Common myeloid progenitor, CD34-positive (primary cell): ENCODE measurements at regions not wholly inside any gene's neighbourhood (a gene's known extent, or its start where the extent isn't known, plus 50 kb on each side); places are given as distances from the start of the nearest gene placed in this dataset.

Experiments
- CTCF ChIA-PET: fragments of 350-600 bp; sonication (Branson Sonifier 250); formaldehyde crosslinking; loops from one replicate; lab custom pipeline; 2021; ENCODE audit warnings: antibody characterized with exemption; lab: Charles Lee
- POLR2A ChIA-PET: fragments of 350-600 bp; sonication (Branson Sonifier 250); formaldehyde crosslinking; loops from one replicate; lab custom pipeline; 2021; ENCODE audit warnings: antibody characterized with exemption; lab: Charles Lee
- DNase-seq, 3 donors: peaks; one replicate each; pipeline versions ENCODE4 v3.0.0 to v3.0.0-alpha.2; 2013
- H3K27ac ChIP-seq, 2 experiments: 1 replicate in 1 of 2; 2 replicates in 1 of 2; pipeline ENCODE4 v1.7.0; 2013; ENCODE audit warnings: inconsistent platforms in 2 of 2, low read length in 2 of 2, mild to moderate bottlenecking in 2 of 2, low read depth in 1 of 2, moderate library complexity in 1 of 2; ENCODE audit not compliant: severe bottlenecking in 2 of 2, insufficient read depth in 1 of 2, poor library complexity in 1 of 2
- H3K27me3 ChIP-seq, 5 experiments: replicated peaks in 2 of 5; 1 replicate in 3 of 5; 2 replicates in 2 of 5; pipeline versions ENCODE4 v1.6.1 to v1.7.0; 2013; ENCODE audit warnings: low read length in 4 of 5, mild to moderate bottlenecking in 2 of 5, moderate library complexity in 2 of 5, inconsistent platforms in 1 of 5; ENCODE audit not compliant: insufficient read depth in 5 of 5, control insufficient read depth in 4 of 5
- H3K36me3 ChIP-seq, 4 experiments: 1 replicate in 2 of 4; 2 replicates in 2 of 4; pipeline versions ENCODE4 v1.6.1 to v1.7.0; 2013; ENCODE audit warnings: low read length in 3 of 4, control low read depth in 1 of 4, mild to moderate bottlenecking in 1 of 4; ENCODE audit not compliant: control insufficient read depth in 4 of 4, insufficient read depth in 4 of 4
- H3K4me1 ChIP-seq, 4 experiments: 1 replicate in 3 of 4; 2 replicates in 1 of 4; pipeline versions ENCODE4 v1.6.1 to v1.7.1; 2013; ENCODE audit warnings: low read length in 3 of 4, mild to moderate bottlenecking in 3 of 4, control low read depth in 1 of 4, inconsistent platforms in 1 of 4, moderate library complexity in 1 of 4; ENCODE audit not compliant: control insufficient read depth in 4 of 4, insufficient read depth in 4 of 4; ENCODE audit errors: control extremely low read depth in 1 of 4
- H3K4me3 ChIP-seq, 7 experiments: 1 replicate in 4 of 7; 2 replicates in 3 of 7; pipeline versions ENCODE4 v1.5.1 to v1.7.0; 2013; ENCODE audit warnings: mild to moderate bottlenecking in 7 of 7, low read length in 6 of 7, moderate library complexity in 6 of 7, inconsistent platforms in 2 of 7, low read depth in 2 of 7, control low read depth in 1 of 7; ENCODE audit not compliant: insufficient read depth in 4 of 7, control insufficient read depth in 1 of 7; ENCODE audit errors: extremely low read depth in 1 of 7
- H3K9me3 ChIP-seq, 5 experiments: 1 replicate in 4 of 5; 2 replicates in 1 of 5; pipeline versions ENCODE4 v1.6.1 to v1.7.1; 2013; ENCODE audit warnings: low read length in 4 of 5, mild to moderate bottlenecking in 2 of 5, inconsistent platforms in 1 of 5, low read depth in 1 of 5, moderate library complexity in 1 of 5; ENCODE audit not compliant: control insufficient read depth in 4 of 5, insufficient read depth in 2 of 5; ENCODE audit errors: control extremely low read depth in 1 of 5
- whole genome bisulfite sequencing: methylation state at CpG from one replicate; pipeline ENCODE4 v1.1.5; 2013; ENCODE audit not compliant: insufficient coverage; 5-methylcytosine and 5-hydroxymethylcytosine counted together

- DNase-seq, result no peak
- POLR2A ChIA-PET, result no interaction called here
- Histone ChIP-seq H3K4me3 (no peak overlapping the region), H3K36me3 (no peaks in the 10 kb centered on the region), H3K4me1 (no peaks in the 10 kb centered on the region), H3K27ac (no peak overlapping the region), H3K9me3 (peaks cover 0 to 4% (median 0%) of the 10 kb centered on the region in 5 experiments), H3K27me3 (no peaks in the 10 kb centered on the region)
- CTCF ChIA-PET, result no interaction called here
- 83% methylated on average over 1 of the region's 1 CpG for WGBS
Observed at GRCh38 chr17:70794738-70795137, 625.4 kb downstream of the KCNJ2 start.

DNA sequence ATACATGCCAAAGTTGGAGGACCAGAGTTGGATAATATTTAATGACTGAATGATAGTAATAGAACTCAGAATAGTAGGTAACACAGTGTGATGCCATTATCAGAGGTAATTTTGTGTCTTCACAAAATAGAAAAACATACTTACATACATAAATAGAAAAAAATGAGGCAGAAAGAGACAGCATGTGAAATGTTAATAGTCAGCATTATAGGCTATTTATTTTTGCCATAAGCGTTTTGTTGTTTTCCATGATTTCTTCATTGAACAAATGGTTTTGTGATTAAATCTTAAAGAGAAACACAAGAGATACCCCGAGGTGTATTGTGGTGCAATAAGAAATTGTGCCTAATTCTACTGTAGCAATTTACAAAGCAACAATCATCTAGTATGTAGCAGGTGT is 626.3 kb downstream of the KCNJ2 start:
- no peak overlapping the region for H3K4me3 ChIP-seq
- ChIA-PET POLR2A (no interaction called here), CTCF (no interaction called here)

DNA sequence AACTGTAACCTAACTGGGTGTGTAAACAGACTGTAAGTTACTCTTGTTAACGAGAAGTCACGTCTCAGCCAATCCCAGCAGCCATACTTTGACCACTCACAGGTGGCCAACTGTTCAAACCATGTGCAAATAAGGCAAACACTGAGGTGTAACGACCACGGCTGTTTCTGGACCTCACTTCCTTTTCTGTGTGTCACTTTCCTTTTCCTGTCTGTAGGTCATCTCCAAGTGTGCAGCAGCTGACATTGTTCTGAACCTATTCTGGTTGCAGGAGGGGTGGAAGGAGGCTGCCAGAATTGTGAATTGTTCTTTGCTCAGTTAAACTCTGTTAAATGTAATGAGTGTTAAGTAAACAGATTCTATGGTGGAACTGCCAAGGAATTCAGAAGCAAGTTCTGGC is 627.4 kb downstream of the KCNJ2 start:
- Histone ChIP-seq H3K4me3 (peak overlapping the region in 1 of 7 experiments; percentile 1), H3K27ac (no peak overlapping the region), H3K27me3 (no peaks in the 10 kb centered on the region), H3K4me1 (no peaks in the 10 kb centered on the region), H3K36me3 (no peaks in the 10 kb centered on the region), H3K9me3 (peaks cover 0 to 3% (median 0%) of the 10 kb centered on the region in 5 experiments)
- CTCF ChIA-PET, result no interaction called here
- WGBS, result 89% methylated on average over 4 of the region's 4 CpGs
- POLR2A ChIA-PET, result no interaction called here
- DNase-seq, result no peak

More for the DNA sequence above, 626.3 kb downstream of the KCNJ2 start:
- DNase-seq, result no peak
- Histone ChIP-seq H3K9me3 (peaks cover 0 to 3% (median 0%) of the 10 kb centered on the region in 5 experiments), H3K4me1 (no peaks in the 10 kb centered on the region), H3K27ac (no peak overlapping the region), H3K27me3 (no peaks in the 10 kb centered on the region), H3K36me3 (no peaks in the 10 kb centered on the region)
- no CpG with 5 or more reads among the region's 2 CpGs for WGBS

- no peaks in the 10 kb centered on the region for H3K4me1 ChIP-seq
Observed at GRCh38 chr17:70797166-70797565, 627.8 kb downstream of the KCNJ2 start.

DNA sequence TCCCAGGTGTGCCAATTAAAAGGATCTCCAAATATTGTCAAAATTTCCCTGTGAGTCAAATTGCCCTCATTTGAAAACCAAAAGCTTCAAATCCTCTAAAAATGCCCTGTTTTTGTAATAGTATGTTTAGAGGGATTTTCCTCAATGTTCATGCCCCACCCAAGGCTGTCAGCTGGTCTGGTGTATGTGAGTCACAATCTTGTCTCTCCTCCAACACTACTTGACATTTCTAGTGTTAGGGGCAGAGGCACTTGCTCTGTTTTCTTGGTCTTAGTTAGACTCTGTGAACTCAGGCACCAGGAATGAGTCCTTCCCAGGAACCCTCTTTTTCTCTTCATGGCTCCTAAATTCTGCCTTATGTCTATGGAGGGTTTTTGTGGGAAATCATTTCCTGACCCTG is 634.8 kb downstream of the KCNJ2 start:
- Histone ChIP-seq H3K27me3 (no peaks in the 10 kb centered on the region), H3K4me1 (no peaks in the 10 kb centered on the region), H3K36me3 (no peaks in the 10 kb centered on the region), H3K9me3 (peaks cover 0 to 3% (median 0%) of the 10 kb centered on the region in 5 experiments), H3K27ac (no peak overlapping the region), H3K4me3 (no peak overlapping the region)
- ChIA-PET CTCF (no interaction called here), POLR2A (no interaction called here)
- no peak for DNase-seq

More at GRCh38 chr17:70797166-70797565, 627.8 kb downstream of the KCNJ2 start:
- ChIA-PET POLR2A (no interaction called here), CTCF (no interaction called here)
- Histone ChIP-seq H3K9me3 (peaks cover 0 to 3% (median 0%) of the 10 kb centered on the region in 5 experiments), H3K36me3 (no peaks in the 10 kb centered on the region), H3K4me3 (no peak overlapping the region), H3K27me3 (no peaks in the 10 kb centered on the region), H3K27ac (no peak overlapping the region)
- DNase-seq, result no peak
- 76% methylated on average over 5 of the region's 5 CpGs for WGBS

DNA sequence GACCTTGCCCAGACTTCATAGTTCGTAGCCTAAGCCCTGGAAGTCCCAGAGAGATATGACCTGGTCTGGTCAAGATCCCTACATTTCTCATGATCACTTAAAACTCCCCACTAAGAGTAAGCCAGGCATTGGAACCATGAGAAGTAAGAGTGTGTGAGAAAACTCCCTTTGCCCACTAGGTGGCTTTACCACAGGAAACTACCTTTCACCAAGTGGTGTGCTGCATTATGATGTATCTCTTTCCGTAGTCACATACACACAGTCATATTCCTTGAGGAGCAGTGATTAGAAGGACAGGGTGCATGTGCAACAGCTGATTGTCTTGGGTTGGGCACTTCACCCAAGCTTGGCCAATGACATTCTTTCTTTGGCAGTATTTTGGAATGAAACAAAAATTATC is 639.3 kb downstream of the KCNJ2 start:
- no peak overlapping the region for H3K4me3 ChIP-seq
- H3K9me3 ChIP-seq, result peaks cover 0 to 2% (median 0%) of the 10 kb centered on the region in 5 experiments
- H3K36me3 ChIP-seq, result no peaks in the 10 kb centered on the region
- DNase-seq, result no peak
- ChIA-PET POLR2A (no interaction called here), CTCF (no interaction called here)
- no peaks in the 10 kb centered on the region for H3K27me3 ChIP-seq
- no peak overlapping the region for H3K27ac ChIP-seq
- H3K4me1 ChIP-seq, result no peaks in the 10 kb centered on the region
- WGBS, result 100% methylated on average over 1 of the region's 2 CpGs

GRCh38 chr17:70810609-70811008 is 641.3 kb downstream of the KCNJ2 start:
- ChIA-PET CTCF (no interaction called here), POLR2A (no interaction called here)
- H3K4me1 ChIP-seq, result no peaks in the 10 kb centered on the region
- H3K4me3 ChIP-seq, result no peak overlapping the region
- H3K27me3 ChIP-seq, result no peaks in the 10 kb centered on the region
- no peak overlapping the region for H3K27ac ChIP-seq
- no peak for DNase-seq
- WGBS, result 75% methylated on average over 1 of the region's 1 CpG
- H3K36me3 ChIP-seq, result no peaks in the 10 kb centered on the region
- H3K9me3 ChIP-seq, result no peaks in the 10 kb centered on the region
